WTC11 (cell line): ENCODE measurements at regions not wholly inside any gene's neighbourhood (a gene's known extent, or its start where the extent isn't known, plus 50 kb on each side); places are given as distances from the start of the nearest gene placed in this dataset.

Experiments
- ATAC-seq: fragments of 200-7000 bp; cut with Tn5 transposase; 2 replicates; pipeline ENCODE4 v1.10.0; 2021; ENCODE audit warnings: mild to moderate bottlenecking, moderate library complexity
- CTCF ChIA-PET: fragments of 300-600 bp; sonication (Branson Sonifier 250); formaldehyde crosslinking; loops from one replicate; lab custom pipeline; 2021; ENCODE audit warnings: antibody characterized with exemption; lab: Charles Lee
- POLR2A ChIA-PET: fragments of 350-600 bp; sonication (Branson Sonifier 250); formaldehyde crosslinking; loops from one replicate; lab custom pipeline; 2021; ENCODE audit warnings: antibody characterized with exemption; lab: Charles Lee
- DNase-seq: peaks from one replicate; pipeline ENCODE4 v3.0.0; 2021; ENCODE audit warnings: low spot score
- H3K27ac Mint-ChIP-seq: 2 replicates; pipeline ENCODE4 v1.8.0; 2021; ENCODE audit warnings: mixed read lengths
- H3K27me3 Mint-ChIP-seq: 2 replicates; pipeline ENCODE4 v1.8.0; 2021; ENCODE audit warnings: low read depth, mild to moderate bottlenecking, moderate library complexity, mixed read lengths
- H3K36me3 Mint-ChIP-seq: 2 replicates; pipeline ENCODE4 v1.8.0; 2021; ENCODE audit warnings: mixed read lengths
- H3K4me1 Mint-ChIP-seq: 2 replicates; pipeline ENCODE4 v1.8.0; 2022; ENCODE audit warnings: mixed read lengths
- H3K4me3 Mint-ChIP-seq: 2 replicates; pipeline ENCODE4 v1.8.0; 2021; ENCODE audit warnings: mild to moderate bottlenecking, moderate library complexity, mixed read lengths
- H3K9me3 Mint-ChIP-seq: 2 replicates; pipeline ENCODE4 v1.8.0; 2021; ENCODE audit warnings: mixed read lengths
- ATF1 ChIP-seq: sonication (generic); formaldehyde crosslinking; IDR thresholded peaks from 2 replicates; pipeline ENCODE4 v1.8.1; 2023; ENCODE audit warnings: mild to moderate bottlenecking, moderate library complexity, missing genetic modification reagents
- ATF6 ChIP-seq: sonication (generic); formaldehyde crosslinking; IDR thresholded peaks from 2 replicates; pipeline ENCODE4 v1.8.1; 2023; ENCODE audit warnings: mild to moderate bottlenecking, missing genetic modification reagents
- CREM ChIP-seq: sonication (generic); formaldehyde crosslinking; IDR thresholded peaks from 2 replicates; pipeline ENCODE4 v1.8.1; 2022; ENCODE audit warnings: mild to moderate bottlenecking, missing genetic modification reagents, moderate library complexity
- EMX1 ChIP-seq: fragments of 250-450 bp; sonication (Bioruptor Pico); IDR thresholded peaks from 2 replicates; pipeline ENCODE4 v1.8.0; 2021; ENCODE audit warnings: mild to moderate bottlenecking
- GABPB1 ChIP-seq: sonication (generic); formaldehyde crosslinking; IDR thresholded peaks from 2 replicates; pipeline ENCODE4 v1.8.1; 2023; ENCODE audit warnings: mild to moderate bottlenecking, missing genetic modification reagents
- HMGA2 ChIP-seq: fragments of 250-450 bp; sonication (Bioruptor Pico); IDR thresholded peaks from 2 replicates; pipeline ENCODE4 v1.4.0; 2021; ENCODE audit warnings: mild to moderate bottlenecking, moderate library complexity
- JAZF1 ChIP-seq: fragments of 250-450 bp; sonication (Bioruptor Pico); IDR thresholded peaks from 2 replicates; pipeline ENCODE4 v1.9.0; 2021; ENCODE audit warnings: moderate library complexity, mild to moderate bottlenecking, inconsistent platforms
- NFATC4 ChIP-seq: fragments of 250-450 bp; sonication (Bioruptor Pico); IDR thresholded peaks from 2 replicates; pipeline ENCODE4 v1.9.0; 2021; ENCODE audit warnings: mild to moderate bottlenecking
- NFYB ChIP-seq: sonication (generic); formaldehyde crosslinking; conservative IDR thresholded peaks from 2 replicates; pipeline ENCODE4 v1.8.0; 2022; ENCODE audit warnings: low read depth, missing genetic modification reagents
- NR1H2 ChIP-seq: sonication (generic); formaldehyde crosslinking; IDR thresholded peaks from 2 replicates; pipeline ENCODE4 v1.9.0; 2021; ENCODE audit warnings: mild to moderate bottlenecking, moderate library complexity, missing genetic modification reagents
- PREB ChIP-seq: sonication (generic); formaldehyde crosslinking; IDR thresholded peaks from 2 replicates; pipeline ENCODE4 v1.8.1; 2022; ENCODE audit warnings: mild to moderate bottlenecking, missing genetic modification reagents, moderate library complexity, borderline replicate concordance
- TP53 ChIP-seq: sonication (generic); formaldehyde crosslinking; IDR thresholded peaks from 2 replicates; pipeline ENCODE4 v1.8.1; 2023; ENCODE audit warnings: mild to moderate bottlenecking, missing genetic modification reagents
- USF1 ChIP-seq: sonication (generic); formaldehyde crosslinking; IDR thresholded peaks from 2 replicates; pipeline ENCODE4 v1.8.0; 2022; ENCODE audit warnings: mild to moderate bottlenecking, missing genetic modification reagents
- USF2 ChIP-seq: sonication (generic); formaldehyde crosslinking; IDR thresholded peaks from 2 replicates; pipeline ENCODE4 v1.8.1; 2023; ENCODE audit warnings: mild to moderate bottlenecking, missing genetic modification reagents, moderate library complexity
- ZNF396 ChIP-seq: fragments of 250-450 bp; sonication (Bioruptor Pico); IDR thresholded peaks from 2 replicates; pipeline ENCODE4 v1.8.0; 2021; ENCODE audit warnings: mild to moderate bottlenecking, moderate library complexity, borderline replicate concordance
- ZNF416 ChIP-seq: fragments of 250-450 bp; sonication (Bioruptor Pico); IDR thresholded peaks from 2 replicates; pipeline ENCODE4 v1.9.0; 2021; ENCODE audit warnings: mild to moderate bottlenecking, inconsistent platforms

GRCh38 chr12:86376052-86376451, 119.9 kb upstream of the MGAT4C start:
- peak; percentile 97 for ATAC-seq
- no peaks in the 10 kb centered on the region for H3K9me3 Mint-ChIP-seq
- peak; percentile 35 for DNase-seq
- no peaks in the 10 kb centered on the region for H3K36me3 Mint-ChIP-seq
- H3K4me3 Mint-ChIP-seq, result no peak overlapping the region
- H3K27me3 Mint-ChIP-seq, result no peaks in the 10 kb centered on the region
- POLR2A ChIA-PET, result interaction anchor here (0.7 kb wide), 1 partner anchor 16 kb away, joined by 4 read pairs; no protein-coding TSS in a partner anchor
- no peak overlapping the region for H3K27ac Mint-ChIP-seq
- TF ChIP-seq NR1H2 (CRISPR knock-in tag), result no peak
- no peak for TF ChIP-seq JAZF1 (CRISPR knock-in tag)
- no peak for TF ChIP-seq USF2 (CRISPR knock-in tag)
- no peak for TF ChIP-seq ZNF416 (CRISPR knock-in tag)
- TF ChIP-seq GABPB1 (CRISPR knock-in tag), result no peak
- TF ChIP-seq NFYB (CRISPR knock-in tag), result no peak
- no peak for TF ChIP-seq ATF1 (CRISPR knock-in tag)
- TF ChIP-seq EMX1 (CRISPR knock-in tag), result no peak
- no peak for TF ChIP-seq HMGA2 (CRISPR knock-in tag)
- CTCF ChIA-PET, result interaction anchor here (0.6 to 1.0 kb wide), 4 partner anchors 42 to 541 kb away, joined by 3 to 5 read pairs (median 3); no protein-coding TSS in a partner anchor
- peaks cover 14% of the 10 kb centered on the region for H3K4me1 Mint-ChIP-seq

- ChIA-PET POLR2A (interaction anchor here (0.7 kb wide), 1 partner anchor 269 kb away, joined by 3 read pairs; no protein-coding TSS in a partner anchor), CTCF (no interaction called here)
- H3K4me3 Mint-ChIP-seq, result no peak overlapping the region
- H3K4me1 Mint-ChIP-seq, result peaks cover 6% of the 10 kb centered on the region; the same call in 1 of the 2 replicates
- no peak overlapping the region for H3K27ac Mint-ChIP-seq
- DNase-seq (no peak), ATAC-seq (no peak)
- TF ChIP-seq NFATC4, result no peak
- no peak for TF ChIP-seq ZNF416 (CRISPR knock-in tag)
- no peak for TF ChIP-seq ZNF396 (CRISPR knock-in tag)
- TF ChIP-seq PREB (CRISPR knock-in tag), result no peak
- TF ChIP-seq CREM (CRISPR knock-in tag), result no peak
- TF ChIP-seq USF1, result no peak
- TF ChIP-seq USF2 (CRISPR knock-in tag), result no peak
- TF ChIP-seq ATF6, result no peak
- TF ChIP-seq ATF1 (CRISPR knock-in tag), result no peak
- no peaks in the 10 kb centered on the region for H3K27me3 Mint-ChIP-seq
- no peaks in the 10 kb centered on the region for H3K36me3 Mint-ChIP-seq
- no peaks in the 10 kb centered on the region for H3K9me3 Mint-ChIP-seq
These were observed 117.6 kb upstream of the MGAT4C start for GRCh38 chr12:86373813-86374212.

GRCh38 chr12:86367137-86367536, 110.9 kb upstream of the MGAT4C start:
- POLR2A ChIA-PET, result no interaction called here
- TF ChIP-seq TP53 (CRISPR knock-in tag), result no peak
- TF ChIP-seq, all 79 proteins: peak for 0
- no peak for ATAC-seq
- Mint-ChIP-seq H3K36me3 (peaks cover 12% of the 10 kb centered on the region), H3K4me1 (no peaks in the 10 kb centered on the region; the same call in 1 of the 2 replicates), H3K9me3 (peaks cover 25% of the 10 kb centered on the region), H3K4me3 (no peak overlapping the region), H3K27ac (no peak overlapping the region), H3K27me3 (no peaks in the 10 kb centered on the region)
- DNase-seq, result no peak
- CTCF ChIA-PET, result no interaction called here
